Renal cortical epithelial cell (primary cell): ENCODE measurements at regions not wholly inside any gene's neighbourhood (a gene's known extent, or its start where the extent isn't known, plus 50 kb on each side); places are given as distances from the start of the nearest gene placed in this dataset.

Experiments used
- DNase-seq: peaks from one replicate; pipeline ENCODE4 v3.0.0-alpha.2; 2011; ENCODE audit warnings: low read depth

DNA sequence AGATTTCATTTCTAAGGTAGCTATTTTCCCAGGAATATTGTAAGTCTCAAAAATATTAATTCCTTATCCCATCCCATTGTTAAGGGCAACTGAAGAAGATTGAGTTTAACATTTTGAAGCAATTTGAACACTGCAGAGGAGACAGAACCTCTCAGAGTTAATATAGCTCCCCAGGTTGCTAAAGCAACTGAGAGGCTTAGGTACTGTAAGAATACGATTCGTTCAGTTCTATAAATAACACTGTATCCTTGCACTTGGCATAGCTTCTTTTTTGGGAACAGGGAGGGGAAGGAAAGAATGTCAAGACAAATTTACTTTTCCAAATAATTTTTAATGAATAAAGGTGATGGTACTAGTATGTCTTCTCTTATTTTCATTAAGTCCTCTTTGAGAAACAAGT lies 658.4 kb upstream of the CELF2 start:
- DNase-seq = no peak

DNA sequence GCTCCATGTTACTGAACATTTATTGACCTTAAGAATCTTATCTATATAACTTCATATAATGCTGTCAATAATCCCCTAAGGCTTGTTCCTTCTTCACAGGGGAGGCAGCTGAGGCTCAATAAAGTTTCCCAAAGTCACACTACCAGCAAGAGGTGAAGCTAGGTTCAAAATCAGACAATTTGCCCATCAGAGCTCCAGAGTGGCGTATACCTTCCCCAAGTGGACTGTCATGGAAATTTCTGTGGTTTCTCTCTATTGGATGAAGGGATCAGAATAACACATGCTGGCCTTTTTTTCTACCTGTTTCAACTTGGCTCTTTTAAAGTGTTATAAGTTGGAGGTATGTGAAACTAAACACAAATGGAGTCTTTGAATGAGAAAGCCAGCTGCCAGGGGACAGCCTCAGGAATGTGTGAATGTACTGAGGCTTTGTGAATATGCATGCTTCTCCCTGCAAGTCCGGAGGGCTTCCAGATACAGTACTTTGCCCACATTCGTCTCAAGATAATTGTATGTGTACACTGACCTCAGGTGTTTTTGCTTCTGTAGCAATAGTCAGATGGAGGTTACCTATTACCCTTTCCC lies 656.3 kb upstream of the CELF2 start:
- DNase-seq = no peak

DNA sequence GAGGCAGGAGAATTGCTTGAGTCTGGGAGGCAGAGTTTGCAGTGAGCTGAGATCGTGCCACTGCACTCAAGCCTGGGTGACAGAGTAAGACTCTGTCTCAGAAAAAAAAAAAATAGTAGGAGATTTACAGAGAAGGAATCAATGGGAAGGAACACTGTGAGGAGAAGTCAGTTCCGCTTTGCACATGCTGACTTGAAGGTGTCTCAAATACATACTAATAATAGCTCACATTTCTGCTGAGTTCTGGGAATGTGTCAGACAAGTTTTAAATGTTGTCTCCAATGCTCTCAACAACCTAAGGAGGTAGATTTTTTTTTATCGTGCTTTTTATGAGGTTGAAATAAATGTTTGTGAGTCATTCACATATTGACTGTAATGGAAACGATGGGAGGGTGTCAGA lies 654.9 kb upstream of the CELF2 start:
- no peak for DNase-seq

DNA sequence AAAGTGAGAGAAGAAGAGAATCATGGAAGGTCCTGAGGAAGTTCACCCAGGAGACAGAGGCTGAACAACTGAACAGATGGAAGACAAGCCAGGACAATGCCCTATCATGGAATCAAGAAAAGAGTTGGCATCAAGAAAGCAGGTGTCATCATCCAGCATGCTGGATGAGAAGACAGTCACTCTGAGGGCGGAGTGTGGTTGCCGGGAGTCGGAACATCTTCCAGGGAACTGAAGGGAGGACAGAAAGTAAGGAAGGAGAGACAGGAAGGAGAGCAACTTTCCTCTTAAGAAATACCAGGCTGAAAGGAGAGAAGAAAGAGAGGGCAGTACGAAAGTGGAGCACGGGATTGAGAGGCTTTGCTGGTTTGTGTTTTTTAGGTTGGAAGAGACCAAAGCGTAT lies 654.5 kb upstream of the CELF2 start:
- DNase-seq = no peak

DNA sequence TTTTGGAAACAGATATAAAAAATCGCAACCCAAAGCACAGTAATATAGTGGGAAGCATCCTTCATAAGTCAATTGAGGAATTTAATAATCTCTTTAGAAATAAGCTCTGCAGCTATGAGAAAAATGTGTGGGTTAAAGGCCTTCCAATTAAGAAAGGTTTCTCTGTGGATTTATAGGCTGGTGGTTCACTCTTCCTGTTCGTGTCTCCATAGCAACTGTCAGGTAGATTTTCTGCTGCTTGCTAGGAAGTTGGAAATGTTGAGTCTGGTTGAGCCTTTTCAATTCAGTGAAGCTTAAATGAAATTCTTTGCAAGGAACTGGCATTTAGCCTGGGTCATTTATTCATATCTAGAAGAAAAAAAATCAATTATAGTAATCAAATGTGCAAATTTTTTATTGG lies 652.8 kb upstream of the CELF2 start:
- DNase-seq = no peak

DNA sequence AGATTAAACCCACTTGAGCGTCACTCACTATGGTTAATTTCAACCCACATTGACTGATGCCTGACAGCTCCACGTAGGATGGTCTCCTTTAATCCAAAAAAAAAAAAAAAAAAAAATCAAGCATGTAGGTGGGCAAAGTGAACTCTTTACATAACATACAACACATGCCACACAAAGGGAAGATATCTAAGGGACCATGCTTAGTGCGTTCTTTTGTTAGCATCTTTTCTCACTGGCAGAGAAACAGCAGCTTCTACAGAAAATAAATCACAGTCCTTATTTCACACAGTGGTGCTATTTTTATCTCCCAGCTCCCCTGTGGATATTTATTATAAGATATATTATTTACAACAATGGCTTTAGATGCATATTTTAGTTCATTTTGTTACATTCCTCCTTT lies 652.0 kb upstream of the CELF2 start:
- no peak for DNase-seq

DNA sequence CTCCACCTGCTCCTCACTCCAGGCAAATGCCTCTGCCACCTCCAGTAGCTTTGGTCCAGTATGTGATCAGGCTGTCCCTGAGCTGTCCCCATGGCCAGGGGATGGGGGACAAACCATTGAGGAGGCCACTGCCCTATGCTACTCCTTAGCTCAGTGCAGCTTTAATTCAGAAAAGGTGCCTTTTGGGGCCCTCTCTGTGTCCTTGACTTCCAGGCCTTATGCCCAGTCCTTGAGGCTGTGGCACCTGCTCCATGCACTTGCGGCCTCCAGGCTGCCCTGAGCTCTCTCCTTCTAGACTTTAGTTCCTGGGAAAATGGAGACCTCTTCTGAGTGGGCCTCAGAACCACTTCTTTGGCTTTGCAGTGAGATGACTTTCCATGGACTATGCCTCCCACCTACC lies 650.8 kb upstream of the CELF2 start:
- DNase-seq = no peak

DNA sequence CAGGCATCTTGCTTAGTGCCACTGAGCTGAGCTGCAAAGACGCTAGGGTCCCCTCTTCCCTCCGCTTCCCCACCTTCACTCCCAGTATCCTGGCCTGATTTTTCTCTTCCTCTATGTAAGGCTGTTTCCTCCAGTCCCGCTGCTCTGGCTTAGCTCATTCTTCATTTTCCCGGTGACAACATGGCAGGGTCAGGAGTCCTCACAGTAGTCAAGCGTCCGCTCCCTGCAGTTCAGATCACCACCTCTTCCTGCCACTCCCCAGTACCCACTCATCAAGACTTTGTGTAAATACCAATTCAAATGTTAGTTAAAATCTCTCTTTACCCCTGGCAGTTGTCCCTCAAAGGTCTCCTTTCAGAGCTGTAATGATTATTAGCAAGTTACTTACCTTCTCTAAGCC lies 650.4 kb upstream of the CELF2 start:
- no peak for DNase-seq

DNA sequence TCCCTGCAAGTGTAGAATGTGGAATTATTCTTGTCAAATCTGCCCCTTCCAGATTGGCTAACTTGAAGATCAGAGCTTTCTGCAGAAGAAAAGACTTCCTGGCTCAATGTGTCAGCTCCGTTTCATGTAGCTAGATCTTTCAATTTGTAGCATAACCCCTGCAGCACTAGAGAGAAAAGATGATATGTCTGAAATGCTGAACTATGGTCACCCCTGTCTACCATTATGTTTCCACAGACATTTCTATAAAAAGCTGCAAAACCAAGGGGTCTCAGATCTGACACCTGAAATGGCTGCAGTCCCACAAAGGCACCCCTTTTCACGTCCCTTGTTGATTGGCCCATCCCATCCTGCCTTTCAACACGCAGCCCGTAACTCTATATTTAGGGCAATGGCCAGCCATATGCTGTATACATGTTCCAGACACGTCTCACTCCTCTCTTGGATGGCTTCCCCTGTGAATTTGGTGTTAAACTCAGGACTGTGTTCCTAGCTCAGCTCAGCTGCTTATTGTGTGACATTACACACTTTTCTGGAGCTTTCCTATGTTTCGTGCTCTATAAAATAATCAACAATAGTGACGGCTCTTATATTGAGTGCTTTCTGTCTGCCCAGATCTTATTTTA lies 648.6 kb upstream of the CELF2 start:
- no peak for DNase-seq

DNA sequence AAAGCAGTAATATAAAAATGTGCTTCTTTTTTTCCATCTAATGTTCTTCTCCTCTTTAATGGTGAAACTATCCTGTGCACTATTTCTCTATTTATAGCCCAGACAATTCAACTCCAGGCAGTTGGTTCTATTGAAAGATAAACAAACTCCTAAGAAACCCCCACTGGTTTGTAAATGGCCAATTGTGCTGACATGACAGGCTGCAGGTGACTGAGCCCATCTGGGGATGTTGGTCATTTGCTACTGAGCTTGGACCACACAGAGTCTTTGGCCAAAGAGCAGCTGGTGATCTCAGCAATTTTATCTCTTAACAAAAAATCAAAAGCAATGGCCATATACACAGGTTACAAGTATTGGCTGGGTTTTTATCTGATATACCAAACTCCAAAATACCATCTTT lies 631.8 kb upstream of the CELF2 start:
- DNase-seq = no peak

DNA sequence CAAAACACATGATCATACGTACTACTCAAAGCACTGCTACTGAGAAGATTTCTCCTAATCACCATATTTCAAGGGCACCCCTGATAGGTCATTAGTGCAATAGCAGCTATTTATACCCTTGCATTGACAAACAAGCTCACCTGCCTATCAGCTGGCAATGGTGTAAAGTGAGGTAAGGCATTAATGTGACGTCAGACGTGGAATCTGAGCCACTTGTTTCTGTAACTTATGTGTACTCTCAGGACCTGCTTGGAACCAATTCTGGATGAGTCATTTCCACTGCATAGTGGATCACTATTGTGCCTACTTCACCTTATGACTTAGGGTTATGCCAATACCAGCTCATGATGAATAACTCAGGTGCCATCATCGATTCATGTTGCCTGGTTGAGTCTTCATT lies 628.5 kb upstream of the CELF2 start:
- DNase-seq = no peak

DNA sequence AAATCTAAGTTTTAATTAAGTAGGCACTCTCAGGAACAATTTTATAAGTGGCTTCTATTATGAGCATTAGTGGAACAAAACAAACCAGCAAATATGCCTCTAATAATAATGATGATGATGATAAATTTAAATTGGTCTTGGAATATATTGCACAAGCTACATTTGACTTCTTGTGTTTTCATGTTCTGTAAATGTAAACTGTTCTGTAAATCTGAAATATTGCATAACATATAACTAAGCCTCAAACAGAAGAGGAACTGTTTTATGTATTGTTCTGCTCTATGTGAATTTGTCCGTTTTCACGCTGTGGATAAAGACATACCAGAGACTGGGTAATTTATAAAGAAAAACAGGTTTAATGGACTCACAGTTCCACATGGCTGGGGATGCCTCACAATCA lies 625.2 kb upstream of the CELF2 start:
- no peak for DNase-seq

DNA sequence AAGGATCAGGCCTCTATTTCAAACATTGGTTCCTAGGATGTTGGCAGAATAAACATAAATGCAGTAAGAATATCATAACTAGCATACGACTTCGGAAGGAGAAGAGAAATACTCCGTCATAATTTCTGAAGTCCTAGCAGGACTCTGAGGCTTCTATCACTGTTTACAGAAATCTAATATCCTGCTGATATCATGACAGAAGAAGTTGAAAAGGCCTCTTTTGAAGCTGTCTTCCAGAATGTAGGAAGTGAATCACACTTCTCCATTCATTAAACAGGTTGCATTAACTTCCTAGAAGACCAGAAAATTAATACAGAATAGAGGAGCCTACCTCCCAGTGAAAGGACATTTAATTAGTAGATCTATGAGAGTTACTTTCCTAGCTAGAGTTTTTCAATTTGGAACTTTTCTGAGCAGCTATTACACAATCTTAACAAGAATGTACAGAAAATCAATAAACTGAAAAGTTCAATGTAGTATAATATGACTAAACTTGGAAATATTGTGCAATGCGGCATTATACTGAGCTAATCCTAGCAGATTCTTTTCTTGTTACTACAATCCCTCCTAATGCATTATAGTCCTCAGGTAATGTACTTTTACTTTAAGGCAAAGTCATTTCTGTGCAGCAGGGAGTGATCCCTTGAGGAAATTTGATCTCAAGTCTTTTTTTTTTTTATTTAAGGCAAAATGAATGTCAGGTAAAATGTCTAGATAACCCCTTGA lies 622.6 kb upstream of the CELF2 start:
- no peak for DNase-seq

DNA sequence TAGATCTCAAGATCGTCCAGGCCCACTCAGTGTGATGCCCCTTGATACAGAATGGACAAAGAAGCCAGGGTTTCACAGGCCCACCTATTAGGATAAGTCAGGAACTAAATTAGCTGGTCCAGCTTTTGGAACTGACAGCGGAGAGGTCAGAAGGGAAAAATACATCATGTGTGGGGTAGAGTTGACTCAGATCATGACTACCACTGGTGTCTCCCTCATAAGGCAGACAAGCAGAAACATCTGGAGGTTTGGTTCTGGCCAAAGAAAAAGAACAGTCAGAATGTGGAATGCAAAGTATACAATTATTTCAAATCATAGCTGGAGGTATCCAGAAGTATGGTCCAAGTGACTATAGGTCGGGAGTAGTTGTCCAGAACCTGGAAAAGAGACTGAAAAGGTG lies 621.1 kb upstream of the CELF2 start:
- no peak for DNase-seq

DNA sequence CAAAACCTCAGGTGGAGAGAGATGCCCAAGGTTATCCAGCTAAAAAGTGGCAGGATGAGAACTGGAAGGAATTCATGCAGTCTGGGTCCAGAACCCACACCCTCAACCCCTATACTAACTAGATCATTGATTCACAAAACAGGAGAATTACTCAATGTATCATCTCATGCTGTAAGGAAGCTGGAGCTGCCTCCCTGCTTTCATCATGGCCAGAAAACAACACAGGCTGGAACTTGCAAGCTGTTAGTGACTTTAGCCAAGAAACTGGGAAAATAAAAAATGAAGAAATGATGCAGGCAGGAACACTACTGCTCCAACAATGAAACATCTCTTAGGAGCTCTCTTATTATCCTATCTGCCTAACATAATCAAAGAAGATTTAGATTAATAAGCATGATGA lies 619.8 kb upstream of the CELF2 start:
- DNase-seq = no peak

DNA sequence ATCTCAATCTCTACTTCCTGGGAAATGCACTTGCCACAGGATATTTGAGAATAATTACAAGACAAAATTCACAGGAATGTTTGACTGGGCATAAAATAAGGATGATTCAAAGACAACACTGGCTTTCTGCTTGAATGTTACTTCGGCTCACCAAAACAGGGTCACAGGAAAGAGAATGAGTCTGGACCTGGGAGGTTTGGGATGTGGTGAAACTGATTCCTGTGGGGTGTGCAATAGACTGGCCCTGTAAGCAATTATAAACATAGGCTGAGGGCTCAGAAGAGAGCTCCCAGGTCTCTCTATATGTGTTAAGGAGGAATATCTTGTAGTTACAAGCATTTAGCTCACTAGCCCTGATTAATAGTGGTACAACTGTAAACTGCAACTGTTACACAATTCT lies 613.9 kb upstream of the CELF2 start:
- no peak for DNase-seq

DNA sequence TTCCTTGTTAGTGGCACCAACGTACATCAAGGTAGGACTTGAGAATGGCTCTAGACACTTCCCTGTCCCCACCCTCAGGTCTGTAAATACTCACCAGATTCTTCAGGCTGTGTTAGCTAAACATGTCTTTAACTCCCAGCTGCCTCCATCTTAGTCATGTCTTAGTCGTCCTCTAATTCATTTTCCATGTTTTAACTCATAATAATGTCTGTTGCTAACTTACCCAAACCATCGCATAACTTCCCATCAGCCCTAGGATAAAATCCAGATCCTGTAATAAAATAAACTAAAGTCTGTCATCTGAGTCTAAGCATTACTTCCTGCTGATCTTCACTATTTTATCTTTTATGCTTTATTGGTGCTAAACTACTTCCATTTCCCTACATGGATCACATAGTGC lies 600.0 kb upstream of the CELF2 start:
- no peak for DNase-seq

DNA sequence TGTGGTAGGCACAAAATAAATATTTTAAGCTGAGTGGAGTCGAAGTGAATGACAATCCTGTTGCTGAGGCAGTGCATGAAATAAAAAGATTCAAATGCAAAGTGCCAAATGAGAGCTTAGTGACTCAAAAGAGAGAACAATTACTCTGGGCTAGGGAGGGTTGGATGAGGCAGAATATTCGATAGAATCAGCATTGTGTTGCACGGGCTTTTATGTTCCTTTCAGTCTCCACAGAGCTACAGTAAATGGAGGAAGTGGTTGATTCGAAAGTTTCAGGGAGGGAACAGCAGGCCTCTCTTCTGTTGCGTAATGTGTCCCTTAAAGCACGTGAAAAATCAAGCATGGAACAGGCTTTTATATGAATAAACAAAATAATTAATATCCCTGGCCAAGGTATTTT lies 599.3 kb upstream of the CELF2 start:
- DNase-seq = no peak

DNA sequence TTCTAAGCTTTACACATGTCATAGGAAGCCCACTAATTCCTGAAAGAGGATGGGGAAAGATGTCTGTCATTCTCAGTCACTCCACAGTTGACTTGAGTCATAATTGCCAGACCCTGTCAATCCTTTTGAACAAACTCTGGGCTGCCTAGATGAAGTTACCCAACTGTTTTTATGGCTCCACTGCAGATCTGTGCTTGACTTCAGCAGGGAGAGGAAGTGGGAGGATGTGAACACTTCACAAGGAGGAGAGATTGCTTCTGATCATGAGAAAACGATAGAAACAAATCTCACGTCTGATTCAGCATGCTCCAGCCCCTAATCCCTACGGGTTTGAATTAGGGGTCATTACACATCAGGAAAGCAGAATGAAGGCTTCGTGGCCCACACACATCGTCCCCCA lies 596.6 kb upstream of the CELF2 start:
- DNase-seq = no peak

DNA sequence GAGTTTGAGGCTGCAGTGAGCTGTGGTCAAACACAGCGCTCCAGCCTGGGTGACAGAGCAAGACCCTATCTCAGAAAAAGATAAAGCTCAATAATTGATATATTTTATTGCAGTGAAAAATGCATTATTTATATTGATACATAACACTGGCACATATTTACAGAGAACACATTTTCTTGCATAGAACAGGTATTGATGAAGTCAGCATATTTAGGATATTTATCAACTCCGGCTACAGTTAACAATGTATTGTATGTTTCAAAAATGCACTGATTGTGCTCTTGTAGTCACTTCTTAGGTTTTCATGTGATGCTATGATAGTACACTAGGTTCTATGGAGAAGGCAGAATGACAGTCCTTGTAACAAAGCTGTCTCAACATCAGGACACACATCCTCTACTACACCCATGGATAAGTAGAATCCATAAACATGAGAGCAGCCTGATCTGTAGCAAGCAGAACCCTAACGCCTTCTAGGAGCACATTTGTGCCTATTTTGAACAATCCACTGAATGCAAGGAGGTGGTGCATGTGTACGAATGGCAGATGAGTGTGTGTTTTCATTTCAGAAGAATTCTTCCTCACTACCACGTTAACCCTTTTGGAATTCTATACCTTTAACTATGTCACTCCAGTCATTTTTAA lies 586.1 kb upstream of the CELF2 start:
- no peak for DNase-seq

DNA sequence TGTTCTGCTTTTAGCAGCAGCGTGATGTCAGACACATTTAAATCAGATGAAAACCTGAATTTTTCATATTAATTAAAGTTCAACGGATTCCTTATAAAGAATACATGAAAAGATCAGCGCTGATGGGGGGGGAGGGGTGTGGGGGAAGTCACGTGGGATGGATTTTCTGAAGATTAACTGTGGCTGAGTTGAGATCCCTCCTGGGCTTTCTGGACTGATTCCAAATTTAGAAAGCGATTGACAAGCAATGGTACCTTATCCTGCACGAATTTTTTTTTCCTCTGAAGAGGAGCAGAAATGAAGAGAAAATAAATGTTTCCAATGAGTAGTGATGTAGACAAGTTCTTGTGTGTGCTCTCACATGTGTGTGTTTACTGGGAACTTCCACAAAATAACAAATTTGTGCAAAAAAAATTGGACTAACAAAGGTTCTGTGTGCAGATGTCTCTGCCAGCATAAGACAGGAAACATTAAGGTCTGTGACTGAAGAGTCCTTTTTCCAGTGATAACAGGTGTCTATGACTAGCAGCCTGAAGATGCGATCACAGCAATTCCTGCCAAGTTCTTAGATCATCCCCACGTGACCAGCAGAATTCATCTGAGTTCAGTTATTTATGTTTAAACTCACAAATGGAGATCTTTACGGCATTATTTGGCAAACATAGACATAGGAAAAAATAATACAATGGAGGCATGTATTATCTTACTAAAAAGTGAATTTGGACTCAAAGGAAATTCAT lies 585.2 kb upstream of the CELF2 start:
- DNase-seq = no peak

DNA sequence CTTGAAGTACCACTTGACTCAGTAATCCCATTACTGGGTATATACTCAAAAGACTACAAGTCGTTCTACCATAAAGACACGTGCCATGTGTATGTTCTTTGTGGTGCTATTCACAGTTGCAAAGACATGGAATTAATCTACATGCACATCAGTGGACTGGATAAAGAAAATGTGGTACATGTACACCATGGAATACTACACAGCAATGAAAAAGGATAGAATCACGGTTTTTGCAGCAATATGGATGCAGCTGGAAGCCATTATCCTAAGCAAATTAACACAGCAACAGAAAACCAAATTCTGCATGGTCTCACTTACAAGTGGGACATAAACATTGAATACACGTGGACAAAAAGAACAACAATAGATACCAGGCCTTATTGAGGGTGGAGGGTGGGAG lies 583.4 kb upstream of the CELF2 start:
- no peak for DNase-seq

DNA sequence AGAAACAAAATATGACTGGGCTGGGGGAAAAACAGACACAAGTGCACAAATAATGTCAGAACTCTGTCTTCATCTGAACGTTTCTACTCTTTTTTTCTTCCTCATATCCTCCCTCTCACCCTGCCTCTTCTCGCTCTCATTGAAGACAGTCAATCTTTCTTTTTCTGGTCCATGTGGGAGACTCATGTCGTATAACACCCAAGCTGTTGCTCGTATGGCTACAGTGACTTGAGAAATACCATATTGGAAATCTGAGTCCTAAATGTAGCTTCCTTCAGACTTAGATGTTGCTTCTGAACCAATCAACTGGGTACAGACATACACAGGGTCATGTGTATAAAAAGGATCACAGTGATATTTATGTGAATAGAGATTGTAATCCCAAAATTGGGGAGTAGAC lies 579.8 kb upstream of the CELF2 start:
- no peak for DNase-seq
